ENCODE measurements at regions not wholly inside any gene's neighbourhood (a gene's known extent, or its start where the extent isn't known, plus 50 kb on each side); places are given as distances from the start of the nearest gene placed in this dataset.
"Not testable (repeated sequence)": the region's sequence is repeated elsewhere in the genome, so short reads cannot be mapped to it uniquely, and the experiment has no call there.

GRCh38 chrX:112577146-112577545 is 102.6 kb downstream of the LHFPL1 start:
- DNase-seq (ENCODE audit: low read depth), result peak; percentile 34

- DNase-seq (ENCODE audit: low read depth), result no peak
Observed at GRCh38 chrX:112571388-112571787, 108.3 kb downstream of the LHFPL1 start.

- DNase-seq (ENCODE audit: low read depth), result no peak
Observed at GRCh38 chrX:112555831-112556230, 123.9 kb downstream of the LHFPL1 start.

DNA sequence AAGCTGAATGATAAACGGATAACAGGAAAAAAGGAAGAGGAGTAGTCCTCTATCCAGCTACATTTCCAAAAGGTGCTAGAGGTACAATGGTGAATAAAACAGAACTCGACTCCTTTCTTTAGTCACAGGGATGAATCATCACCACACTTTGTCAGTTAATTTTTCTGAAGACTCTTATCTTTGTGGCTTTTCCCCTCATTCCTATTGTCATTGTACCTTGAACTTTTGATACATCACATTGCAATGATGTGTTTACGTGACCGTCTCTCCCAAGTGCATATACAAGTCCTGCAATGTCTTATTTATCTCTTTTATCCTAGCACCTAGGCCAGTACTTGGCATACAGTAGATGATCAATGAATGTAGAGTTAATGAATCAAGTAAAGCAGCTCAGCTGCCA is 134.7 kb downstream of the LHFPL1 start:
- peak; percentile 76 for DNase-seq (ENCODE audit: low read depth)

- peak; percentile 29 for DNase-seq (ENCODE audit: low read depth)
Observed at GRCh38 chrX:112536544-112536943, 143.2 kb downstream of the LHFPL1 start.

GRCh38 chrX:112527903-112528302 is 151.8 kb downstream of the LHFPL1 start:
- peak; percentile 2 for DNase-seq (ENCODE audit: low read depth)

DNA sequence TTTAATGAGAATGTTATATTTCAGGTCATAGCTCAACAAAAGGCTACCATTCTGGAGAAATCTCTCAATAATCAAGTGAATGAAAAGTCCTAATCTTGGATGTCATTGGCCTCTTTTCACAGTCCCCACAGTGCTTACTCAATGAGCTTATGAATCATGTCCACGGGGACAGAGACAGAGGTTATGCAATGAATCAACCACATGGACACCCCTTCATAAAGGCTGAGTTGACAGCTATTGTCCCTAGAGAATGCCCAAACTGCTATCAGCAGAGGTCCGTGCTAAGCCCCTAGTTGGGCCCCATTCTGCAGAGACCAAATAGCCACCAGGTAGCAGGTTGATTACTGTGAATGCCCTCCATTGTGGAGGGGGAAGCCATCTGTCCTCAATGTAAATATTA is 158.1 kb downstream of the LHFPL1 start:
- peak; percentile 30 for DNase-seq (ENCODE audit: low read depth)

GRCh38 chrX:112520124-112520523 is 159.6 kb downstream of the LHFPL1 start:
- DNase-seq (ENCODE audit: low read depth), result no peak

DNA sequence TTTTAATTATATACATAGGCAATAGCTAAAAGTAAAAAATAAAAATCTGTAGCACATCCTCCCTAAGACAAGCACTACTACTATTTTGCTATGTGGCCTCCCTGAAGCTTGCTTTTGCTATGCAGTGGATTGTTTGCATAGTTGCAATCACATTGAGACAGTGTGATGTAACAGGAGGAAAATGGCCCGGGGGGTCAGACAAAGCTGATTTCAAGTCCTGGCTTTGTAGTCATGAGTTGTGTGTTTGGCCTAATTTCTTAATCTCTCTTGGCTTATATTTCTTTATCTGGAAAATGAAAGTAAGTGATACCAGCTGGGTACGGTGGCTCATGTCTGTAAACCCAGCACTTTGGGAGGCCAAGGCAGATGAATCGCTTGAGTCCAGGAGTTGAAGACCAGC is 166.6 kb downstream of the LHFPL1 start:
- DNase-seq (ENCODE audit: low read depth), result peak; percentile 77

GRCh38 chrX:112512509-112512908 is 167.2 kb downstream of the LHFPL1 start:
- DNase-seq (ENCODE audit: low read depth), result peak; percentile 22

DNA sequence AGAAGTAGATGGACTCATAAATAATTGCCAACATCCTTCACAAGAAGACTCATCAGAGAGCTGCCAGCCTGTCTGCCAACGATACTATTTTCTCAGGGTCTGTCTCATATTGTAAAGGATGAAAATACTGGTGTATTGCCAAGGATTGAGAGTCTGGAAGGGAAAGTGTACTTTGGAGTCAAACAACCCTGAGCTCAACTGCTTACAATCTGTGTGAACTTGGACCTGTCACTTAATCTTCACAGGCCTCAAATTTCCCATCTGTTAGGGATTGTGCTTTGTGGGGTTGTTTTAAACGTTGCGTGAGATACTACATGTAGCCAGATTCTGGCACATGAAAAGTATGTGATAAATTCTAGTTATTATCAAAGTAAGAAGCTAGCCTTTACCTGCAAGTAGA is 169.1 kb downstream of the LHFPL1 start:
- DNase-seq (ENCODE audit: low read depth), result no peak

DNA sequence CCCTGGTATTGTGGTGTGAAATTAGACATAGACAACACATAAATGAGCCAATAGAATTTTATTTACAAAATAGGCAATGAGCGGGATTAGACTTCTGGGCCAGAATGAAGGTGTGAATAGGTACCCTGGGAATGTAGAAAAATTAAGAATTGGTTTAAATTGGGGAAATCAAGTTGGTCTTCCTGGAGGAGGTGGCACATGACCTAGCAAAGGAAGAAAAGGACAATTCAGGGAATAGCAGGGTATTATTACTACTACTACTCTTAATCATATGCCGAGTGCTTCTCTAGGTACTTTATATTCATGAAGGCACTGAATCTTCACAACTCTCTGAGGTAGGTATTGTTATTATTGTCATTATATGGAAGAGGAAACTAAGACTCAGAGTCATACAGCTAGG is 202.1 kb downstream of the LHFPL1 start:
- DNase-seq (ENCODE audit: low read depth), result no peak

- no peak for DNase-seq (ENCODE audit: low read depth)
Observed at GRCh38 chrX:112473654-112474053, 206.1 kb downstream of the LHFPL1 start.

DNA sequence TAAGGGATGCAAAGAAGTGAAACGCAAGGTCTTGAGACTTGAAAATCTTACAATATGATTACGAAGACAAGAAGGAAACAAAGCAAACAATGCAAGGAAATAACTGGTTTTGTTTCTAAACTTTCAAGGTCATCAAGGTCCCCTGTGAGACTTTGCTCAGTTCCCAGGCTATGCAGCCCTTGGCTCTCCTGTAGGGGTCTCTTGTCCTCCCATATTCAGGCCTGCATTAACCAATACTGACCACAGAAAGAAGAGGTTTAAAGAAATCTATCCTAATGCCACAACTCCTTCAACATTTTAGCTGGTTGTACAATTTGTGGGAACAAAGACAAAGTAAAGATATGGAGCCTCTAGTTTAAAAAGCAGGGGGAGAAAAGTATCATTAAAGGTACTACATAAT is 209.2 kb downstream of the LHFPL1 start:
- no peak for DNase-seq (ENCODE audit: low read depth)

GRCh38 chrX:112461949-112462450 is 217.7 kb downstream of the LHFPL1 start:
- DNase-seq (ENCODE audit: low read depth), result peak; percentile 2

GRCh38 chrX:112457788-112458187 is 221.9 kb downstream of the LHFPL1 start:
- no peak for DNase-seq (ENCODE audit: low read depth)

DNA sequence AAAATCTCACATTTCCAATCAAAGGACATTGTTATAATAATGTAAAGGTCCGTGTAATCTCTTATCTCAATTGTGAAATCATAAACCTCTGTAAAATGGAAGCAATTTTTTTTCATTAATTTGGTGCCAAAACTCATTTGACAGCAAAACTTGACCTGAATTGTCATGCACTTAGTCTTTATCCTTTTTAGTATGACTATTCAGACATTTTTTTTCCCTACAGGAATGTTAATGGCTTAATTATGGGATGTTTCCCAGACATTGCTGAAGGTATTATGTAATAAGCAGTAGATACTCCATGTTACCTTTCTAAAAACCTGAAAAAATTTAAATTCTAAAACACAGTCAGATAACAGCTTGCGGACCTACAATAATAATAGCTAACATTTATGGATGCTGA is 228.9 kb downstream of the LHFPL1 start:
- DNase-seq (ENCODE audit: low read depth), result peak; percentile 3

- DNase-seq (ENCODE audit: low read depth), result no peak
Observed at GRCh38 chrX:112440277-112440676, 239.5 kb downstream of the LHFPL1 start.

- no peak for DNase-seq (ENCODE audit: low read depth)
Observed at GRCh38 chrX:112424166-112424565, 255.6 kb downstream of the LHFPL1 start.

DNA sequence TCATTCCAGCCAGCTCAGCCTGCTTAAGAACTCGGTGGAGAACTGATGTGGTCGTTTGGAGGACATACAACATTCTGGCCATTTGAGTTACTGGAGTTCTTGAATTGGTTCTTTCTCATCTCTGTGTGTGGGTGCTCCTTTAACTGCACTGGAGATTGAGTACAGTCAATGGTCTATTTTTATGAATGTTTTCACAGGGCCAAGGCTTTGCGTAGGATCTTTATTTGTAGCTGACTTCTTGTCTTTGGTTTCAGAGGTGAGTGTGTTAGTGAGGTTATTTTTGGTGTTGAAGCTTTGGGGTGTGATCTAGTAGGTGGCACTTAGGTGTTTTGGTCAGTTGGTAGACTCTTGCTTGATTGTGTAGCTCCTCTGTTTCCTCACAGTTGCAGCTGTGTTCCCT is 288.4 kb downstream of the LHFPL1 start:
- no peak for DNase-seq (ENCODE audit: low read depth)

GRCh38 chrX:112381649-112382298 is 298.0 kb downstream of the LHFPL1 start:
- DNase-seq (ENCODE audit: low read depth), result not testable (repeated sequence)

- DNase-seq (ENCODE audit: low read depth), result no peak
Observed at GRCh38 chrX:112380541-112381278, 298.1 kb upstream of the TRPC5 start.

- no peak for DNase-seq (ENCODE audit: low read depth)
Observed at GRCh38 chrX:112377481-112377880, 294.9 kb upstream of the TRPC5 start.
